ENCODE measurements at regions not wholly inside any gene's neighbourhood (a gene's known extent, or its start where the extent isn't known, plus 50 kb on each side); places are given as distances from the start of the nearest gene placed in this dataset.

GRCh38 chr5:120738568-120738967, 274.5 kb downstream of the PRR16 start:
- Histone ChIP-seq H3K27ac (ENCODE audit: low read length) (no peak overlapping the region), H3K4me2 (ENCODE audit: insufficient read depth, low read length) (no peak overlapping the region), H3K27me3 (ENCODE audit: insufficient read depth, low read length, poor library complexity) (no peaks in the 10 kb centered on the region), H3K9me3 (ENCODE audit: insufficient read depth, low read length, severe bottlenecking) (no peaks in the 10 kb centered on the region), H3K4me3 (ENCODE audit: low read depth in 1 of 2, low read length in 2 of 2) (no peak overlapping the region), H3K9ac (ENCODE audit: low read depth, low read length) (no peak overlapping the region), H3K4me1 (ENCODE audit: insufficient read depth, low read length) (no peaks in the 10 kb centered on the region), H3K36me3 (ENCODE audit: insufficient read depth, low read length) (no peaks in the 10 kb centered on the region), H3K79me2 (ENCODE audit: insufficient read depth, low read length) (no peaks in the 10 kb centered on the region), H2AFZ (ENCODE audit: low read depth, low read length) (no peak overlapping the region), H4K20me1 (ENCODE audit: insufficient read depth, low read length) (no peaks in the 10 kb centered on the region)
- ATAC-seq (ENCODE audit: insufficient read depth, low read depth) (no peak), DNase-seq (no peak)
- TF ChIP-seq CTCF (IDR thresholded peaks at IDR 0.05; ENCODE audit: borderline replicate concordance, extremely low read depth, low read length, poor library complexity, severe bottlenecking) (no peak), EZH2 (IDR thresholded peaks at IDR 0.05; ENCODE audit: borderline replicate concordance, low read depth, low read length, severe bottlenecking) (no peak)

GRCh38 chr5:120740989-120741388, 276.9 kb downstream of the PRR16 start:
- no peak for ATAC-seq (ENCODE audit: insufficient read depth, low read depth)
- no peaks in the 10 kb centered on the region for H3K4me1 ChIP-seq (ENCODE audit: insufficient read depth, low read length)
- no peak overlapping the region for H2AFZ ChIP-seq (ENCODE audit: low read depth, low read length)
- no peaks in the 10 kb centered on the region for H3K79me2 ChIP-seq (ENCODE audit: insufficient read depth, low read length)
- H3K27me3 ChIP-seq (ENCODE audit: insufficient read depth, low read length, poor library complexity), result no peaks in the 10 kb centered on the region
- TF ChIP-seq EZH2 (IDR thresholded peaks at IDR 0.05; ENCODE audit: borderline replicate concordance, low read depth, low read length, severe bottlenecking), result no peak
- no peak for TF ChIP-seq CTCF (IDR thresholded peaks at IDR 0.05; ENCODE audit: borderline replicate concordance, extremely low read depth, low read length, poor library complexity, severe bottlenecking)
- no peaks in the 10 kb centered on the region for H3K36me3 ChIP-seq (ENCODE audit: insufficient read depth, low read length)
- H3K4me3 ChIP-seq (ENCODE audit: low read depth in 1 of 2, low read length in 2 of 2), result no peak overlapping the region
- DNase-seq, result no peak
- H3K4me2 ChIP-seq (ENCODE audit: insufficient read depth, low read length), result no peak overlapping the region
- H4K20me1 ChIP-seq (ENCODE audit: insufficient read depth, low read length), result no peaks in the 10 kb centered on the region
- no peak overlapping the region for H3K27ac ChIP-seq (ENCODE audit: low read length)
- no peaks in the 10 kb centered on the region for H3K9me3 ChIP-seq (ENCODE audit: insufficient read depth, low read length, severe bottlenecking)
- no peak overlapping the region for H3K9ac ChIP-seq (ENCODE audit: low read depth, low read length)

DNA sequence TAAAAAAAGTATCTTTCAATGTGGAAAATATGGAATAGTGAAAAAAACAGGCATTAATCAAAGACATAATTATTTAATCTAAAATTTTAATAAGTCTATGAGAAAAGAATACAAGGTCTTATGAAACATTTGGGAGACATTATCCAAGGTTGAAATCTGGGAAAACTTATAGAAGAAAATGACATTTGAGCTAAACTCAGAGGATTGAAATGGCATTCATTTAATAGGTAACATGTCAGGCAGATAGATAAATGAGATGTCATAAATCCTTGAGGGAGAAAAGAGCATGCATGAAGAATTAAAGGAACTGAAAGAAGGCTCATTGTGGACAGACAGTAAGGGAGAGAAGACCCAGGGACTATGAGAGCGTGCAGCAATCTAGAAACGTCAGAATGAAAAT, 284.4 kb downstream of the PRR16 start:
- Histone ChIP-seq H3K4me2 (ENCODE audit: insufficient read depth, low read length) (no peak overlapping the region), H2AFZ (ENCODE audit: low read depth, low read length) (no peak overlapping the region), H3K4me3 (ENCODE audit: low read depth in 1 of 2, low read length in 2 of 2) (no peak overlapping the region), H3K79me2 (ENCODE audit: insufficient read depth, low read length) (no peaks in the 10 kb centered on the region), H3K27me3 (ENCODE audit: insufficient read depth, low read length, poor library complexity) (no peaks in the 10 kb centered on the region), H3K36me3 (ENCODE audit: insufficient read depth, low read length) (no peaks in the 10 kb centered on the region), H3K9ac (ENCODE audit: low read depth, low read length) (no peak overlapping the region), H4K20me1 (ENCODE audit: insufficient read depth, low read length) (no peaks in the 10 kb centered on the region), H3K27ac (ENCODE audit: low read length) (no peak overlapping the region), H3K9me3 (ENCODE audit: insufficient read depth, low read length, severe bottlenecking) (no peaks in the 10 kb centered on the region), H3K4me1 (ENCODE audit: insufficient read depth, low read length) (no peaks in the 10 kb centered on the region)
- DNase-seq, result no peak
- TF ChIP-seq EZH2 (IDR thresholded peaks at IDR 0.05; ENCODE audit: borderline replicate concordance, low read depth, low read length, severe bottlenecking), result no peak
- TF ChIP-seq CTCF (IDR thresholded peaks at IDR 0.05; ENCODE audit: borderline replicate concordance, extremely low read depth, low read length, poor library complexity, severe bottlenecking), result no peak
- no peak for ATAC-seq (ENCODE audit: insufficient read depth, low read depth)

- TF ChIP-seq CTCF (IDR thresholded peaks at IDR 0.05; ENCODE audit: borderline replicate concordance, extremely low read depth, low read length, poor library complexity, severe bottlenecking), result no peak
- no peak for TF ChIP-seq EZH2 (IDR thresholded peaks at IDR 0.05; ENCODE audit: borderline replicate concordance, low read depth, low read length, severe bottlenecking)
- no peaks in the 10 kb centered on the region for H3K79me2 ChIP-seq (ENCODE audit: insufficient read depth, low read length)
- no peak overlapping the region for H3K4me2 ChIP-seq (ENCODE audit: insufficient read depth, low read length)
- H3K4me1 ChIP-seq (ENCODE audit: insufficient read depth, low read length), result no peaks in the 10 kb centered on the region
- no peaks in the 10 kb centered on the region for H3K36me3 ChIP-seq (ENCODE audit: insufficient read depth, low read length)
- H3K9ac ChIP-seq (ENCODE audit: low read depth, low read length), result no peak overlapping the region
- no peak overlapping the region for H3K4me3 ChIP-seq (ENCODE audit: low read depth in 1 of 2, low read length in 2 of 2)
- no peaks in the 10 kb centered on the region for H4K20me1 ChIP-seq (ENCODE audit: insufficient read depth, low read length)
- H3K9me3 ChIP-seq (ENCODE audit: insufficient read depth, low read length, severe bottlenecking), result no peaks in the 10 kb centered on the region
- no peak overlapping the region for H3K27ac ChIP-seq (ENCODE audit: low read length)
- ATAC-seq (ENCODE audit: insufficient read depth, low read depth) (no peak), DNase-seq (no peak)
- H3K27me3 ChIP-seq (ENCODE audit: insufficient read depth, low read length, poor library complexity), result no peaks in the 10 kb centered on the region
- H2AFZ ChIP-seq (ENCODE audit: low read depth, low read length), result no peak overlapping the region
These were observed 285.6 kb downstream of the PRR16 start for GRCh38 chr5:120749737-120750136.
